HCT116 (cell line): ENCODE measurements at regions not wholly inside any gene's neighbourhood (a gene's known extent, or its start where the extent isn't known, plus 50 kb on each side); places are given as distances from the start of the nearest gene placed in this dataset.

ENCODE experiments used
- EGR1 ChIP-seq: IDR thresholded peaks from 2 replicates; pipeline ENCODE4 v1.6.1; 2012; ENCODE audit warnings: low read depth
- EZH2phosphoT487 ChIP-seq: fragments of 200-600 bp; IDR thresholded peaks from 2 replicates; pipeline ENCODE4 v1.6.1; 2018; ENCODE audit warnings: antibody characterized with exemption, borderline replicate concordance

GRCh38 chr4:108492816-108493595 is 127.4 kb upstream of the RPL34 start:
- TF ChIP-seq EGR1 (no peak), EZH2phosphoT487 (no peak)
